ENCODE measurements at regions not wholly inside any gene's neighbourhood (a gene's known extent, or its start where the extent isn't known, plus 50 kb on each side); places are given as distances from the start of the nearest gene placed in this dataset.

DNA sequence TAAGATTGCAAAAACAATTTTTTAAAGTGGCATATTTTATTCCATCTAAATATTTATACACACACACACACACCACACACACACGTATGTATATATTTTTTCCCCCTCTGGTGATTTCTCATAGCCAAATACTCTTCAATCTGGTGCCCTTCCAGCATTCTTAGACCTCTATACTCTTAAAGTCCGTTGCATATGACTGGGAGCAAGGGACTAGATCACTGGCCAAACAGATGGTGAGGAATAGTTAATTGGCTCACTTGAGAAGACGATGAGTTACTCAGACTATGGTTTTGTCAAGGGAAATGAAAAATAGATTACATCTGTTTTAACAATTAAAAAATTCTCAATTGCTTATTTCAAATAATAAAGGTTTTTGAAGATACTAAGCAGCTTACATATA is 512.5 kb upstream of the LRRTM4 start:
- no peak overlapping the region for H3K4me3 ChIP-seq (ENCODE audit: low read depth, low read length)
- TF ChIP-seq, protein P1, sequence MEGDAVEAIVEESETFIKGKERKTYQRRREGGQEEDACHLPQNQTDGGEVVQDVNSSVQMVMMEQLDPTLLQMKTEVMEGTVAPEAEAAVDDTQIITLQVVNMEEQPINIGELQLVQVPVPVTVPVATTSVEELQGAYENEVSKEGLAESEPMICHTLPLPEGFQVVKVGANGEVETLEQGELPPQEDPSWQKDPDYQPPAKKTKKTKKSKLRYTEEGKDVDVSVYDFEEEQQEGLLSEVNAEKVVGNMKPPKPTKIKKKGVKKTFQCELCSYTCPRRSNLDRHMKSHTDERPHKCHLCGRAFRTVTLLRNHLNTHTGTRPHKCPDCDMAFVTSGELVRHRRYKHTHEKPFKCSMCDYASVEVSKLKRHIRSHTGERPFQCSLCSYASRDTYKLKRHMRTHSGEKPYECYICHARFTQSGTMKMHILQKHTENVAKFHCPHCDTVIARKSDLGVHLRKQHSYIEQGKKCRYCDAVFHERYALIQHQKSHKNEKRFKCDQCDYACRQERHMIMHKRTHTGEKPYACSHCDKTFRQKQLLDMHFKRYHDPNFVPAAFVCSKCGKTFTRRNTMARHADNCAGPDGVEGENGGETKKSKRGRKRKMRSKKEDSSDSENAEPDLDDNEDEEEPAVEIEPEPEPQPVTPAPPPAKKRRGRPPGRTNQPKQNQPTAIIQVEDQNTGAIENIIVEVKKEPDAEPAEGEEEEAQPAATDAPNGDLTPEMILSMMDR (IDR thresholded peaks at IDR 0.05; ENCODE audit: insufficient read depth, low read depth, low read length): no peak
- no peak for DNase-seq (ENCODE audit: low read depth)

DNA sequence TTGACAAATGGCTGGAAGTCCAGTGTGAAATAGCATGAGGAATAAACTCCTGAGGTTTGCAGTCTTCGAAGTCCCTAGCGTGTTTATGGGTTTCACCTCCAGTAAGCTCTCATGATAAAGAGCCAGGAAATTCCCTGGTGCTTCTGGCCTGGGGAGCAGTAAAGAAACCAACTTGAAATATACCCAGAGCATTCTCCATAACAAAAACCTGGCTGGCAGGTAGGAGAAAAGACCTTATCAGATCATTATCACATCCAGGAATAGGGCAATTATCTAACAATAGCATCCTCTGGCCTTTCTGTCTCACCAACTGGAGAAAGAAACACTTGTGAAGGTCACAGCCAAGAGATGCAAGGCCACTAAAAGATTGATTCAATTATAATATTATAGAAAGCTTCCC is 513.6 kb upstream of the LRRTM4 start:
- H3K4me3 ChIP-seq (ENCODE audit: low read depth, low read length): no peak overlapping the region
- TF ChIP-seq, protein P1 (IDR thresholded peaks at IDR 0.05; ENCODE audit: insufficient read depth, low read depth, low read length): no peak

DNA sequence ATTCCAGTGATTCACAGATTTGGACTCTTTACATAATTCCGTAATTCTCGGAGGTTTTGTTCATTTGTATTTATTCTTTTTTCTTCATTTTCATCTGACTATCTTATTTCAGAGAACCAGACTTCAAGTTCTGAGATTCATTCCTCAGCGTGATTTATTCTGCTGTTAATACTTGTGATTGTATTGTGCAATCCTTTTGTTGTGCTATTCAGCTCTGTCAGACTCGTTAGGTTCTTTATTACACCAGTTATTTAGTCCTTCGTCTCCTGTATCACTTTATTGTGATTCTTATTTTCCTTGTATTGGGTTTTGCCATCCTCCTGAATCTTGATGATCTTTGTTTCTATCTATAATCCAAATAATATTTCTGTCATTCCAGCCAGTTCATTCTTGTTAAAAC is 529.3 kb upstream of the LRRTM4 start:
- TF ChIP-seq, protein P1 (IDR thresholded peaks at IDR 0.05; ENCODE audit: insufficient read depth, low read depth, low read length): no peak
- no peak for DNase-seq (ENCODE audit: low read depth)
- no peak overlapping the region for H3K4me3 ChIP-seq (ENCODE audit: low read depth, low read length)

More for the DNA sequence above, 513.6 kb upstream of the LRRTM4 start:
- DNase-seq (ENCODE audit: low read depth): no peak

DNA sequence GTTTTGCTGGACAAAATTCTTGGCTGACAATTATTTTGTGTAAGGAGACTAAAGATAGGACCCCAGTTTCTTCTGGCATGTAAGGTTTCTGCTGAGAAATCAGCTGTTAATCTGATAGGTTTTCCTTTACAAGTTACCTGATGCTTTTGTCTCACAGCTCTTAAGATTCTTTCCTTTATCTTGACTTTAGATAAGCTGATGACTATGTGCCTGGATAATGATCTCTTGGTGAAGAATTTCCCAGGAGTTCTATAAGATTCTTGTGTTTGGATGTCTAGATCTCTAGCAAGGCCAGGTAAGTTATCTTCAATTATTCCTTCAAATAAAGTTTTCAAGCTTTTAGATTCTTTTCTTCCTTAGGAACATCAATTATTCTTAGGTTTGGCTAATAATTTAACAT is 534.8 kb upstream of the LRRTM4 start:
- DNase-seq (ENCODE audit: low read depth): no peak
- TF ChIP-seq, protein P1 (IDR thresholded peaks at IDR 0.05; ENCODE audit: insufficient read depth, low read depth, low read length): no peak
- H3K4me3 ChIP-seq (ENCODE audit: low read depth, low read length): no peak overlapping the region

DNA sequence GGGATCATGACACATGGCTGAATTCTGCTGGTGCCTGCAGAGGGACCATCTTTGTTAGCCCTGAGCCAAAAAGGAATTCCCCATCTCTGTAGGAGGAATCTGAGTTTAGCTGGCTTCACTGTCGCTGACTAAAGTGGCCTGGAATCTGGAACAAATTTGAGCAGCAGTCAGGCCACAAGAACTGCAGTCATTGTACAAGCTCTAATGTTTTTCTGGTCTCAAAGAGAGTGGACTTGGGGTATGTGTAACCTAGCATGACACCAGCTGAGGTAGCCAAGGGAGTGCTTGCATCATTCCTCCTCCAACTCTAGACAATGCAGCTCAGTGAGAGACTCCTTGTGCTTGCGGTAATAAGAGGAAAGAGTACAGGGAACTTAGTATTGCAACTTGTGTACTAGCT is 539.1 kb upstream of the LRRTM4 start:
- no peak for DNase-seq (ENCODE audit: low read depth)
- H3K4me3 ChIP-seq (ENCODE audit: low read depth, low read length): no peak overlapping the region
- TF ChIP-seq, protein P1 (IDR thresholded peaks at IDR 0.05; ENCODE audit: insufficient read depth, low read depth, low read length): no peak

DNA sequence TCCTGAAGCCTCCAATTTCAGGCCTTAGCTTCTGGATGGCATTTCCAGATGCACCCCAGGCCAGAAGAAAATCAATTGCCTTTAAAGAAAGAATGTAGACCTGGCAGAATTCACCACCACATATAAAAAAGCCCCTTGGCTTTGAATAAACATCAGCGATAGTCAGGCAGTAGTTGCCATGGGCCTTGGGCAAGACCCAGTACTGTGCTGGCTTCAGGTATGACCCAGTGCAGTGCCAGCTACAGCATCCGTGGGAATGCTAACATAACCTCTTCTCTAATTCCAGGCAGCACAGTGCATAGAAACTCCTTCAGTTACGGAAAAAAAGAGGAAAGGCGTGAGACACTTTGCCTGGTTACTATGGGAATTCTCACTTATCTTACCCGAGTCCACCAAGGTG is 539.6 kb upstream of the LRRTM4 start:
- no peak for DNase-seq (ENCODE audit: low read depth)
- H3K4me3 ChIP-seq (ENCODE audit: low read depth, low read length): no peak overlapping the region
- TF ChIP-seq, protein P1 (IDR thresholded peaks at IDR 0.05; ENCODE audit: insufficient read depth, low read depth, low read length): no peak

DNA sequence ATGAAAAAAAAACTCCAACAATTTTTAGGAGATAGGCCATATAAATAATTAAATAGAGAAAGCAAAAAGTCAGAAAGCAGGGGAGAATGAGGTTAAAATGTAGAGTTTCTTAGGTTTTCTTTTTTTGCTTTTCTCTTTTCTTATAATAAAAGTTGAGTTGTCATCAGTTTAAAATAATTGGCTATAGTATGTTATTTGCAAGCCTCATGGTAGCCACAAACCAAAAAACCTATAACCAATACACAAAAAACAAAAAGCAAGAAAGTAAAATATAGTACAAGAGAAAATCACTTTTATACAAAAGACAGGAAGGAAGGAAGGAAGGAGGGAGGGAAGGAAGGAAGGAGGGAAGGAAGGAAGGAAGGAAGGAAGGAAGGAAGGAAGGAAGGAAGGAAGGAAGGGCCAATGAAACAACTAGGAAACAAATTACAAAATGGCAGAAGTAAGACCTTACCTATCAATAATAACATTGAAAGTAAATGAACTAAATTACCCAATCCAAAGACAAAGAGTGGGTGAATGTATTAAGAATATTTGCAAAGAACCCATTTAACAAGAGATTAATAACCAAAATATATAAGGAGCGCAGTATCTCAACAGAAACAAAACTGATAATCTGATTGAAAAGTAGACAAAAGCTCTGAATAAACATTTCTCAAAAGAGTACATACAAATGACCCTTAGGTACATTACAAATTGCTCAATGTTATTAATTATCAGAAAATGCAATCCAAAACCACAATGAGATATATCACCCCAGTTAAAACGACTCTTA is 541.3 kb upstream of the LRRTM4 start:
- DNase-seq (ENCODE audit: low read depth): no peak
- TF ChIP-seq, protein P1 (IDR thresholded peaks at IDR 0.05; ENCODE audit: insufficient read depth, low read depth, low read length): no peak
- H3K4me3 ChIP-seq (ENCODE audit: low read depth, low read length): no peak overlapping the region

Data from fibroblast of villous mesenchyme (primary cell).